Brain pericyte (primary cell): ENCODE measurements at regions not wholly inside any gene's neighbourhood (a gene's known extent, or its start where the extent isn't known, plus 50 kb on each side); places are given as distances from the start of the nearest gene placed in this dataset.
"Not testable (repeated sequence)": the region's sequence is repeated elsewhere in the genome, so short reads cannot be mapped to it uniquely, and the experiment has no call there.

Experiments used
- DNase-seq: peaks from one replicate; pipeline ENCODE4 v3.0.0-alpha.2; 2012; ENCODE audit warnings: low read depth, low spot score

DNA sequence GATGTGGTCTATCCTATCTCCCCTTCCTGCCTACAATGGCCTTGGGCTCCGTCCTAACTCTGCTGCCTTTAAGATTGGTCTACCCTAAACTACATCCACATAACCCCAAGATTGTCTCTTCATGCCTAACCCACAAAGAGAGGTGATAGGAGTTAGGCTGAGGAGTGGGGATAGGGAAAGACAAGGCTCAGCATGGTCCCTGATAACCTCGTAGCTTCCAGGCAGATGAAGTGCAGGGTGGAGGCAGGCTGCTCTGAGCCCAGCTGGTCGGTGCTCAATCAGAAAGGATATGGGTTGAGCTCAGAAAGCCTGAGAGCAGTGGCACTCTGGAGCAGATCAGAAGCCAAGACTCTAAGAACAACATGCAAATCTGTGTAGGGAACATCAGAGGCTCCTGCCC lies 87.1 kb upstream of the KIF2A start:
- DNase-seq = not testable (repeated sequence)

- not testable (repeated sequence) for DNase-seq
Measured at GRCh38 chr5:62221881-62222280, 84.1 kb upstream of the KIF2A start.

- not testable (repeated sequence) for DNase-seq
Measured at GRCh38 chr5:62222305-62222704, 83.7 kb upstream of the KIF2A start.

- not testable (repeated sequence) for DNase-seq
Measured at GRCh38 chr5:62223312-62223670, 82.7 kb upstream of the KIF2A start.

DNA sequence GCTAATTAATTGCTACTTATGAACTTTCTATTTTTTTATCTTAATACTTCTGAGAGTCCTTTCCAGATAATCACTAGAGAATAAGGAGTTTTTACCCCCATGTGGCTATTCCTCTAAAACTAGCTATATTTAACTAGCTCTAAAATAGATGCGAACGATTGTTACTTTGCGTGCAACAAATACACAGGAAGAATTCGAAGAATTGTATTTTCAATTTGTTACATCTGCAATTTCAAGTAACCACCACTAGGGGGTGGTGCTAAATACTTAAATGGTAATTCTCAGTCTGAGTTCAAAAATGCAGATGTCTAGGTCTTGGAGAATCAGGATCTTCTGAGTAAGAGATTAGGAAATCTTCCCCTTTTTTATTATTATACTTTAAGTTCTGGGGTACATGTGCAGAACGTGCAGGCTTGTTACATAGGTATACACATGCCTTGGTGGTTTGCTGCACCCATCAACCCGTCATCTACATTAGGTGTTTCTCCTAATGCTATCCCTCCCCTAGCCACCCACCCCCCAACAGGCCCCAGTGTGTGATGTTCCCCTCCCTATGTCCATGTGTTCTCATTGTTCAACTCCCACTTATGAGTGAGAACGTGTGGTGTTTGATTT lies 80.9 kb upstream of the KIF2A start:
- DNase-seq = not testable (repeated sequence)

GRCh38 chr5:62230876-62231388 lies 75.1 kb upstream of the KIF2A start:
- not testable (repeated sequence) for DNase-seq

GRCh38 chr5:62231576-62231975 lies 74.4 kb upstream of the KIF2A start:
- DNase-seq = no peak

DNA sequence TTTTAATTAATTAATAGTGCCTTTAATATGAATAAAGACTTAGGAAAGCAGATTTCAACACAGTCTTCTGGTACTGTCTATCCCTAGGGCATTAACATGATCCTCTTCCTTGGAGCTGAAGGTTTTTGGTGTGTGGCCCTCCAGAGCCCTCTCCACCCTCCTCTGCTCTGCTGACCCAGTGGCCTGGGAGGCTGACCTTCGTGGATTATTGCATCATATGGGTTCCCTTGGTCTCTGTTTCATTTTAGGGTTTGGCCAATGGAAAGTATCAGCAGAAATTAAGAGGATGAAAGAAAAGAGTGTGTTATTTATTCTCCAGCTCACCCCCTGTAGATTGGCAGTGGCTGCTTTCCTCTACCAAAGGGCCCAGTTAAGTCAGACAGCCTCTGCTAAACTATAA lies 73.8 kb upstream of the KIF2A start:
- not testable (repeated sequence) for DNase-seq

DNA sequence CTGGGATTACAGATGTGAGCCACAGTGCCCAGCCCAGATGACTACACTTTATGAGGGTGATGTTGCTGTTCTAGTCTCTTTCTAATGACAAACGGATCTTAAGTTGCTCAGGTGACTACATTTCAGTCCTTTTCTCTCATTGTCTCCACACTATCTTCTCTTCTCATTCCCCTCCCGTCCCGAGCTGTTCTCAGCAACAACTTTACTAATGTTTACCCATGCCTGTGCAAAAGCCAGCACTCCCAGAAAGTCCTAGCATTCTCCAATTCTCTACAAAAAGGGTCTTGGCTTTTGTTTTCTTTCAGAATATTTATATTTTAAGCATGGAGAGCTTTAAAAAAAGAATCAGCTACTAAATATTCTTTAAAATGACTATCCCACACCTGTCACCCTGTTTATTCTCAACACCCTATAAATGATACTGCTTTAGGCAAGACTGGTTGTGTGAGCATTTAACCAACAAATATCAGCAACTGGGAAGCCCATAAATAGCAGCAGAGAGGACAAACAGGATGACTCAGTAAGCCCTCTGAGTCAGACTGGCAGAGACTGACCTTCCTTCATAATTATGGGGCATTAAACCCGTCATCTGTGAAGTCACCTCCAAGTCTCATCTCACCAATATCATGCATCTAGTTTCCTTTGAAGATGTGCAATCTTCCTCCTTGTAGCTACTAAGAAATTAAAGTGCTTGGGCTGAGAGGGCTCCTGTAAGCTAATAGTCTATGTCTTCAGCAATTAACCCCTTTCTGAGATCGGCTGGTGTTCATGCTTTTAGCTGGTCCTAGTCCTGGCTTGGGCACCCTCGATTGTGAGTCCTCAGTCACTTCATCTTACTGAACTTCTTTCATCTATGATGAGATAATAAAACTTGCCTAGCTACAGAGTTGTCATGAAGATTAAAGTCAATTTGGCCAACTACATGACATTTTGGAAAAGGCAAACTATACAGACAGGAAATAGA lies 72.6 kb upstream of the KIF2A start:
- DNase-seq = not testable (repeated sequence)

- not testable (repeated sequence) for DNase-seq
Measured at GRCh38 chr5:62236593-62236992, 69.4 kb upstream of the KIF2A start.

DNA sequence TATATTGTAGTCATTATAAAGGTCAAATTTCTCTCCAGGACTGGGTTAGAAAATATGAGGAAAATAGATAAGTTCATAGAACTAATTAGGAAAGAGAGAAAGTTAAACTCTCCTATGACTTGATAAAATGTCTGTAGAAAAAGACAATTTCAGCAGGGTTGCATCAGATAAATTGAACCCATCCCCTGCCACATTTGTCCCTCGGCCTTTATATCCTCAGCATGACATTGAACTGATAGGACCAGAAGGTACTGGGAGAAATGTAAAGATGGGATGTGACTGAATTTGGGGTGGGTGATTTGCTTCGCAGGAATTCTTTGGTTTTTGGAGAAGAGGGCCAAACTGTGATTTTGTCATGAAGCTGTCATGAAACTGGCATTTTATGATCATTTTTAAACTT lies 68.1 kb upstream of the KIF2A start:
- not testable (repeated sequence) for DNase-seq

DNA sequence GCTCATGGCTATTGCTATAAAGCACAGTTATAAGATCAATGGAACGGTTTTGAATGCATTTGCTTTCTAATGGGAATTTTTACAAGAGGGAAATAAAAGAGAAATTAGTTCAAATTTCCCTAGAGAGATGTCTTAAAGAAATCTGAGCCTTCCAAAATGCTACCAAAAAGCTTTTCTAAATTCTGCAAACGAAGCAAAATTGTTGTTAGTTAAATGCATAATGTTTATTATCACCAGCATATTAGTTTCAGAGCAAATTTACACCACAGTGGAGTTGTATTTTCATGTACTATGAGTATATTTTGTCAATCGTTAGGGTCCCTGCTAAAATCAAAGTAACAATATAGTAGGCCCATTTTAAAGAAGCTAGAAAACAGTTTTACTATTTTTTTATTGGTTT lies 67.4 kb upstream of the KIF2A start:
- DNase-seq = not testable (repeated sequence)

GRCh38 chr5:62240494-62240893 lies 65.5 kb upstream of the KIF2A start:
- not testable (repeated sequence) for DNase-seq

- DNase-seq = not testable (repeated sequence)
Measured at GRCh38 chr5:62242000-62242399, 64.0 kb upstream of the KIF2A start.

DNA sequence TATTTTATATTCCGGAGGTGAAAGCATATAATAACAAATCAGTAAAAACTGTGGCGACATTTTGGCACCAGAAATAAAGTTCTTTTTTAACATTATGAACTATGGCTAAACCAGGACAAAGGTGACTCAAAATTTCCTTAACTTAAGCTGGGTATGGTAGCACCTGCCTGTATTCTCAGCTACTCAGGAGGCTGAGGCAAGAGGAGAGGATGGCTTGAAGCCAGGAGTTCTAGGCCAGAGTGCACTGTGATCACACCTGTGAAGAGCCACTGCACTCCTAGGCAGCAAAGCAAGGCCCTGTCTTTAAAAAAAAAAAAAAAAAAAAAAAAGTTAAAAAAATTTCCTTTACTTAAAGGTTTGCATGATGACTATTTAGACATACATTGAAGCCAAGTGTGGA lies 63.0 kb upstream of the KIF2A start:
- DNase-seq = not testable (repeated sequence)

DNA sequence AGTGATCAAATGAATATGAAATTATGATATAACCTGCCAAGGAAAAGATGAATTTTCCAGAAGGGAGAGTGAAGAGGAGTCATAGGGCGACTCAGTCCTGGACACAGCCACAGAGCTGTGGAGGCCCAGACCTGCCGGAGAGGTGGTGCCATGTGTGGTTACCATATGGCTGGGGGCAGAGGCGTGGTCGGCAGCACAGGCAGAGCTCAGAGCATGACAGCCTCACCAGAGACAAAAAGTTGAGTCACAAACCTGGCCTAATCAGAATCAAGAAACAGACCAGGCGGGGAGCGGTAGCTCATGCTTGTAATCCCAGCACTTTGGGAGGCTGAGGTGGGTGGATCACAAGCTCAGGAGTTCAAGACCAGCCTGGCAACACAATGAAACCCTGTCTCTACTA lies 57.8 kb upstream of the KIF2A start:
- DNase-seq = not testable (repeated sequence)

- not testable (repeated sequence) for DNase-seq
Measured at GRCh38 chr5:62250085-62250484, 55.9 kb upstream of the KIF2A start.

GRCh38 chr5:62250919-62251318 lies 55.1 kb upstream of the KIF2A start:
- not testable (repeated sequence) for DNase-seq

DNA sequence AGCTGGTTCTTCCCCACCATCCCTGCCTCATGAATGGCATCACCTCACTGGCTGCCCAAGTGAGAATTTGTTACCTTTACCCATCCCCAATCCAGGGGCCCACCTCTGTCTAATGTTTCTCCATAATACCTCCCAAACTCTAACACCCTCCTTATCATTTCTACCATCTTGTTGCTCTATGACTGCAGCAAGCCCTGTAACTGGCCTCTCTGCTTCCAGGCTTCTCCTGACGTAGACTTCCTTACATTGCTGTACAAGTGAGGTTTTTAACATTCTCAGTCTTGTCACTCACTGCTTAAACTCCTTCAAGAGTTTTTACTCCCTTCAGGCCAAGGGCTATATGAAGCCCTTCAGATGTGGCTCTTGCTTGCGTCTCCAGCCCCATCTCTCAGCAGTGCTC lies 53.5 kb upstream of the KIF2A start:
- DNase-seq = not testable (repeated sequence)

- not testable (repeated sequence) for DNase-seq
Measured at GRCh38 chr5:62255551-62255950, 50.5 kb upstream of the KIF2A start.

DNA sequence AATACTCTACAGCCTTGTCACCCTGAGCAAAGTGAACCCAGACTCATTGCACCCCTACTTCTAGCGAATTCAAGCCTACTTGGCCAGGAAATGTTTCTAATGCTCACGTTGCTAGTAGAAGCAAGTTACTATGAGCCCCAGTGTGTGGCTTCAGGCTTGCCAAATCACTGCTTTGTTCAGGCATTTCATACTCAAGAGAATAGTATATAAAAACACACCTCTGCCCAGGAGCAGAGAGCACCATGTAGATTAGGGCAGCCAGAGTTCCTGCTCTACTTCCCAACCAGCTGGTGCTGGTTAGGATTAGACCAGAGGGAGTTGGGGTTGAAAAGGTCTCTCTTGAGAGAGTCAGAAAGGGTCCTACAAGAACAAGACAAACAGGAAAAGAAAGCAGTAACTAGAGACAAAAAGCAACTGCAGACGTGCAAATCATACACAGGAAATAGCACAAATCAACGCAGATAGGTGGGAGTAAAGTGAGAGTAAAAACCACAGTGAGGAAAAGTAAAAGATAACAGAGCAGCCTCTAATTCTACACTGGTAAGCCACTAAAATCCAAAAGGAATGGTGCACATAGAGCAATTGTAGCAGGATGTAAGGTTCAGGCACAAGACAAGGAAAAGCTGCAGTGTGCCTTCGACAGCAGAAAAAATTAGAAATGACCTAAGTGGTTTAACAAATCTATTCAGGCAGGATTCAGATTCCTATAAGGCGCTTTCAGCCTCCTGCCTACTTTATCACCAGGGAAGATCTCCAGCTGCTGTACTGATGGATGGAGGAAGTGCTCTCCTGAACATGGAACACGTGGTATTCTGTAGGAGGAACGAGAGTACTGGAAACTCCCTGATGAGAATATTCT lies 49.6 kb upstream of the KIF2A start:
- no peak for DNase-seq
